ENCODE measurements at regions not wholly inside any gene's neighbourhood (a gene's known extent, or its start where the extent isn't known, plus 50 kb on each side); places are given as distances from the start of the nearest gene placed in this dataset.

GRCh38 chr5:5560016-5560415 lies 137.5 kb downstream of the ICE1 start:
- DNase-seq (ENCODE audit: low read depth, low spot score) = no peak

GRCh38 chr5:5558638-5559527 lies 136.4 kb downstream of the ICE1 start:
- no peak for DNase-seq (ENCODE audit: low read depth, low spot score)

- DNase-seq (ENCODE audit: low read depth, low spot score) = no peak
Observed at GRCh38 chr5:5558102-5558501, 135.6 kb downstream of the ICE1 start.

- no peak for DNase-seq (ENCODE audit: low read depth, low spot score)
Observed at GRCh38 chr5:5551499-5551898, 129.0 kb downstream of the ICE1 start.

GRCh38 chr5:5546408-5546807 lies 123.9 kb downstream of the ICE1 start:
- no peak for DNase-seq (ENCODE audit: low read depth, low spot score)

- DNase-seq (ENCODE audit: low read depth, low spot score) = no peak
Observed at GRCh38 chr5:5544094-5544663, 121.7 kb downstream of the ICE1 start.

GRCh38 chr5:5542654-5543053 lies 120.2 kb downstream of the ICE1 start:
- DNase-seq (ENCODE audit: low read depth, low spot score) = no peak

- no peak for DNase-seq (ENCODE audit: low read depth, low spot score)
Observed at GRCh38 chr5:5540065-5540464, 117.6 kb downstream of the ICE1 start.
